ENCODE measurements at regions not wholly inside any gene's neighbourhood (a gene's known extent, or its start where the extent isn't known, plus 50 kb on each side); places are given as distances from the start of the nearest gene placed in this dataset.

GRCh38 chr6:27081931-27082330 is 165.6 kb upstream of the PRSS16 start:
- intact Hi-C loops (cut with DNase I) = loop anchor here (10.0 kb wide), 1 partner anchor 477 kb away; no protein-coding TSS in a partner anchor
- Histone ChIP-seq H3K36me3 (no peaks in the 10 kb centered on the region), H3K4me1 (peaks cover 0 to 4% (median 3%) of the 10 kb centered on the region in 3 donors), H3K27ac (no peak overlapping the region), H3K9me3 (no peaks in the 10 kb centered on the region), H3K27me3 (peaks cover 0 to 69% (median 1%) of the 10 kb centered on the region in 4 donors), H3K4me3 (no peak overlapping the region)
- 39 to 53% methylated on average over 2 of the region's 2 CpGs for whole genome bisulfite sequencing, 2 donors
- no peak for DNase-seq
- TF ChIP-seq CTCF (IDR thresholded peaks at IDR 0.05) = no peak
- TF ChIP-seq POLR2A (IDR thresholded peaks at IDR 0.05) = no peak

- intact Hi-C loops (cut with DNase I) = loop anchor here (10.0 kb wide), 1 partner anchor 483 kb away; no protein-coding TSS in a partner anchor
- Histone ChIP-seq H3K4me1 (peaks cover 0 to 10% (median 0%) of the 10 kb centered on the region in 3 donors), H3K27ac (no peak overlapping the region), H3K4me3 (no peak overlapping the region), H3K36me3 (no peaks in the 10 kb centered on the region), H3K27me3 (peaks cover 3 to 72% (median 5%) of the 10 kb centered on the region in 4 donors), H3K9me3 (no peaks in the 10 kb centered on the region)
- no peak for DNase-seq
- no peak for TF ChIP-seq CTCF (IDR thresholded peaks at IDR 0.05)
- no peak for TF ChIP-seq POLR2A (IDR thresholded peaks at IDR 0.05)
Observed at GRCh38 chr6:27088068-27088467, 159.4 kb upstream of the PRSS16 start.

GRCh38 chr6:27091661-27092315 is 155.7 kb upstream of the PRSS16 start:
- no peak overlapping the region for H3K27ac ChIP-seq
- H3K27me3 ChIP-seq = peaks cover 0 to 79% (median 5%) of the 10 kb centered on the region in 4 donors
- H3K36me3 ChIP-seq = no peaks in the 10 kb centered on the region
- peaks cover 0 to 16% (median 0%) of the 10 kb centered on the region in 3 donors for H3K4me1 ChIP-seq
- no peaks in the 10 kb centered on the region for H3K9me3 ChIP-seq
- 0 to 3% methylated on average over 26 to 27 of the region's 27 CpGs for WGBS, 2 donors
- DNase-seq = no peak
- TF ChIP-seq POLR2A (IDR thresholded peaks at IDR 0.05) (no peak), CTCF (IDR thresholded peaks at IDR 0.05) (no peak)
- peak overlapping the region in 3 of 4 donors; percentile 10 to 53 (median 24) for H3K4me3 ChIP-seq
- intact Hi-C loops (cut with DNase I) = no loop called here

GRCh38 chr6:27092316-27092692 is 155.2 kb upstream of the PRSS16 start:
- DNase-seq = no peak
- peak overlapping the region in 2 of 4 donors; percentile 10 to 53 for H3K4me3 ChIP-seq
- H3K27me3 ChIP-seq = peaks cover 0 to 79% (median 5%) of the 10 kb centered on the region in 4 donors
- no peaks in the 10 kb centered on the region for H3K36me3 ChIP-seq
- H3K4me1 ChIP-seq = peaks cover 0 to 21% (median 0%) of the 10 kb centered on the region in 3 donors
- TF ChIP-seq POLR2A (IDR thresholded peaks at IDR 0.05) (no peak), CTCF (IDR thresholded peaks at IDR 0.05) (no peak)
- 40 to 46% methylated on average over 8 of the region's 8 CpGs for WGBS, 2 donors
- H3K9me3 ChIP-seq = no peaks in the 10 kb centered on the region
- intact Hi-C loops (cut with DNase I) = no loop called here
- no peak overlapping the region for H3K27ac ChIP-seq

- H3K27ac ChIP-seq = no peak overlapping the region
Observed at GRCh38 chr6:27095914-27096313, 151.6 kb upstream of the PRSS16 start.

More at GRCh38 chr6:27095914-27096313, 151.6 kb upstream of the PRSS16 start:
- intact Hi-C loops (cut with DNase I) = no loop called here
- 87 to 92% methylated on average over 3 of the region's 3 CpGs for WGBS, 2 donors
- peaks cover 0 to 22% (median 0%) of the 10 kb centered on the region in 3 donors for H3K4me1 ChIP-seq
- H3K4me3 ChIP-seq = no peak overlapping the region
- no peak for DNase-seq
- no peak for TF ChIP-seq CTCF (IDR thresholded peaks at IDR 0.05)
- TF ChIP-seq POLR2A (IDR thresholded peaks at IDR 0.05) = no peak
- H3K27me3 ChIP-seq = peaks cover 0 to 72% (median 0%) of the 10 kb centered on the region in 4 donors
- H3K9me3 ChIP-seq = no peaks in the 10 kb centered on the region
- H3K36me3 ChIP-seq = no peaks in the 10 kb centered on the region

All from esophagus squamous epithelium (tissue), 5 donors.